Glutamatergic neuron (in vitro differentiated cells): ENCODE measurements at regions not wholly inside any gene's neighbourhood (a gene's known extent, or its start where the extent isn't known, plus 50 kb on each side); places are given as distances from the start of the nearest gene placed in this dataset.

Source experiments
- DNase-seq: peaks from one replicate; pipeline ENCODE4 v3.0.0; 2022
- H3K27ac Mint-ChIP-seq: one replicate; pipeline ENCODE4 v1.8.0; 2020; ENCODE audit warnings: mild to moderate bottlenecking, mixed read lengths, inconsistent platforms; ENCODE audit not compliant: unreplicated experiment
- H3K27me3 Mint-ChIP-seq: one replicate; pipeline ENCODE4 v1.8.0; 2020; ENCODE audit warnings: mild to moderate bottlenecking, moderate library complexity, mixed read lengths, inconsistent platforms; ENCODE audit not compliant: unreplicated experiment
- H3K36me3 Mint-ChIP-seq: one replicate; pipeline ENCODE4 v1.8.0; 2020; ENCODE audit warnings: mild to moderate bottlenecking, mixed read lengths, inconsistent platforms; ENCODE audit not compliant: unreplicated experiment
- H3K4me1 Mint-ChIP-seq: one replicate; pipeline ENCODE4 v1.8.0; 2020; ENCODE audit warnings: mild to moderate bottlenecking, low read depth, mixed read lengths, inconsistent platforms; ENCODE audit not compliant: unreplicated experiment
- H3K4me3 Mint-ChIP-seq: one replicate; pipeline ENCODE4 v1.8.0; 2020; ENCODE audit warnings: mild to moderate bottlenecking, mixed read lengths, inconsistent platforms; ENCODE audit not compliant: unreplicated experiment
- H3K9me3 Mint-ChIP-seq: one replicate; pipeline ENCODE4 v1.8.0; 2020; ENCODE audit warnings: mild to moderate bottlenecking, moderate library complexity, mixed read lengths, inconsistent platforms; ENCODE audit not compliant: unreplicated experiment
- TF ChIP-seq, protein P1 (sequence below): fragments of 200-600 bp; sonication (generic); IDR thresholded peaks from one replicate; pipeline ENCODE4 v1.5.0; 2021; ENCODE audit not compliant: partially characterized antibody, unreplicated experiment

GRCh38 chr12:93135286-93136239 lies 206.5 kb upstream of the EEA1 start:
- no peaks in the 10 kb centered on the region for H3K9me3 Mint-ChIP-seq

DNA sequence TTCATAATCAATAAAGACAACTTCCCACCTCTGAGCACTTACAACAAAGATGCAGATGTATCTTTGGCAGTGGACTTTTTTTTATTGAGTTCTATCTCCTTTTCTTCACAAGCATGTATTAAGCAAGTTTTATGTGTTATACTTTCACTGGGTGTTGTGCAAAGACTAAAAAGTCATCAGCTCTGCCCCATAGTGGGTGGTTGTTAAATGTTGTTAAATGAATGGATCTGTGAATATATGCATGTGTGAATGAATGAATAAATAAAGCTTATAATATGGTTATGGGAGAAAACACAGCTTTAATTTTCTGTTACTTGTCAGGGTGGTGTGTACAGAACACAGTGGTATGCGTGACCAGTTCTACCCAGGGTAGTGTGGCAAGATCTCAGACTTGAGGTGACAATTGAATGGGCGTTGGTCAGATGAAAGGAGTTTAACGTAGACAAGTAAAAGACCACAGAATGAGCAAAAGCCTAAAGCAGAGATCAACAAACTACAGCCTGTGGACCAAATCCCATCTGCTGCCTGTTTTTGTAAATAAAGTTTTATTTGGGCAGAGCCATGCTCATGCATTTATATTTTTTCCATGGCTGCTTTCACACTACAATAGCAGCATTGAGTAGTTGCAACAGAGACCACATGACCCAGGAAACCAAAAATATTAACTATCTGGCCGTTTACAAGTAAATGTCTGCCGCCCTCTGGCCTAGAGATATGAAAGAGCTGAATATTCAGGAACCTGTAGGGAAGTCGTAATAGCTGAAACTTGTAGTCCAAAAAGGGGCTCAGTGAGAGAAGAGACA lies 207.4 kb upstream of the EEA1 start:
- H3K27ac Mint-ChIP-seq, result no peak overlapping the region
- TF ChIP-seq, protein P1, sequence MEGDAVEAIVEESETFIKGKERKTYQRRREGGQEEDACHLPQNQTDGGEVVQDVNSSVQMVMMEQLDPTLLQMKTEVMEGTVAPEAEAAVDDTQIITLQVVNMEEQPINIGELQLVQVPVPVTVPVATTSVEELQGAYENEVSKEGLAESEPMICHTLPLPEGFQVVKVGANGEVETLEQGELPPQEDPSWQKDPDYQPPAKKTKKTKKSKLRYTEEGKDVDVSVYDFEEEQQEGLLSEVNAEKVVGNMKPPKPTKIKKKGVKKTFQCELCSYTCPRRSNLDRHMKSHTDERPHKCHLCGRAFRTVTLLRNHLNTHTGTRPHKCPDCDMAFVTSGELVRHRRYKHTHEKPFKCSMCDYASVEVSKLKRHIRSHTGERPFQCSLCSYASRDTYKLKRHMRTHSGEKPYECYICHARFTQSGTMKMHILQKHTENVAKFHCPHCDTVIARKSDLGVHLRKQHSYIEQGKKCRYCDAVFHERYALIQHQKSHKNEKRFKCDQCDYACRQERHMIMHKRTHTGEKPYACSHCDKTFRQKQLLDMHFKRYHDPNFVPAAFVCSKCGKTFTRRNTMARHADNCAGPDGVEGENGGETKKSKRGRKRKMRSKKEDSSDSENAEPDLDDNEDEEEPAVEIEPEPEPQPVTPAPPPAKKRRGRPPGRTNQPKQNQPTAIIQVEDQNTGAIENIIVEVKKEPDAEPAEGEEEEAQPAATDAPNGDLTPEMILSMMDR, result no peak
- H3K4me3 Mint-ChIP-seq, result no peak overlapping the region
- H3K9me3 Mint-ChIP-seq, result no peaks in the 10 kb centered on the region
- H3K27me3 Mint-ChIP-seq, result no peaks in the 10 kb centered on the region
- H3K36me3 Mint-ChIP-seq, result no peaks in the 10 kb centered on the region
- H3K4me1 Mint-ChIP-seq, result peaks cover 3% of the 10 kb centered on the region
- no peak for DNase-seq

More at GRCh38 chr12:93135286-93136239, 206.5 kb upstream of the EEA1 start:
- Mint-ChIP-seq H3K4me3 (no peak overlapping the region), H3K27ac (no peak overlapping the region), H3K4me1 (peaks cover 3% of the 10 kb centered on the region), H3K27me3 (no peaks in the 10 kb centered on the region), H3K36me3 (no peaks in the 10 kb centered on the region)
- no peak for DNase-seq
- TF ChIP-seq, protein P1, result no peak

- Mint-ChIP-seq H3K27ac (no peak overlapping the region), H3K9me3 (no peaks in the 10 kb centered on the region), H3K36me3 (no peaks in the 10 kb centered on the region), H3K4me3 (no peak overlapping the region), H3K27me3 (no peaks in the 10 kb centered on the region), H3K4me1 (peaks cover 3% of the 10 kb centered on the region)
- DNase-seq, result no peak
- TF ChIP-seq, protein P1, result no peak
These were observed 208.8 kb upstream of the EEA1 start for GRCh38 chr12:93137656-93138612.

- H3K9me3 Mint-ChIP-seq, result no peaks in the 10 kb centered on the region
- no peak overlapping the region for H3K27ac Mint-ChIP-seq
- no peak for DNase-seq
- H3K27me3 Mint-ChIP-seq, result no peaks in the 10 kb centered on the region
- H3K36me3 Mint-ChIP-seq, result no peaks in the 10 kb centered on the region
- H3K4me1 Mint-ChIP-seq, result peaks cover 3% of the 10 kb centered on the region
- no peak overlapping the region for H3K4me3 Mint-ChIP-seq
- TF ChIP-seq, protein P1, result no peak
These were observed 210.1 kb upstream of the EEA1 start for GRCh38 chr12:93139028-93139665.
